ENCODE measurements at regions not wholly inside any gene's neighbourhood (a gene's known extent, or its start where the extent isn't known, plus 50 kb on each side); places are given as distances from the start of the nearest gene placed in this dataset.

DNA sequence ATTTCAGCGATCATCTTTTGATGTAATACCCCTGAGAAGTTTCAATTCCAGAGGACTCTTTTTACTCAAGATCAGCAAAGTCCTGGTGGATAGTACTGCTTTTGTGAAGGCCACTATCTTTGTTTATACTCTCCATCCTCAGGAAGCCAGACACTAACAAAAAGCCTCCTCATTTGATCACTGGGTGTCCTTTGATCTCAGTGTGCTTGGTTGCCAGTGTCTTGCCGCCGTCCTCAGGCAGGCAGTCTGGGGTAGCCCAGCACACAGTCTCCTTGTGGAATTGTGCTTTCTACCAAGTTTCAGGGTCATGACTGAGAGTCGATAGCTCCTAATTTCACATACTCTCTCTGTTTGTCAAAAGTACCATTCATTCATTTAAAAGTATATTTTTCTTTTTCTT, 762.2 kb downstream of the EFNB2 start:
- TF ChIP-seq POLR2AphosphoS5 (IDR thresholded peaks at IDR 0.05; ENCODE audit: insufficient read depth in 1 of 2, low read depth in 1 of 2) (no peak), POLR2A (IDR thresholded peaks at IDR 0.05) (no peak)
- TF ChIP-seq, protein P1, sequence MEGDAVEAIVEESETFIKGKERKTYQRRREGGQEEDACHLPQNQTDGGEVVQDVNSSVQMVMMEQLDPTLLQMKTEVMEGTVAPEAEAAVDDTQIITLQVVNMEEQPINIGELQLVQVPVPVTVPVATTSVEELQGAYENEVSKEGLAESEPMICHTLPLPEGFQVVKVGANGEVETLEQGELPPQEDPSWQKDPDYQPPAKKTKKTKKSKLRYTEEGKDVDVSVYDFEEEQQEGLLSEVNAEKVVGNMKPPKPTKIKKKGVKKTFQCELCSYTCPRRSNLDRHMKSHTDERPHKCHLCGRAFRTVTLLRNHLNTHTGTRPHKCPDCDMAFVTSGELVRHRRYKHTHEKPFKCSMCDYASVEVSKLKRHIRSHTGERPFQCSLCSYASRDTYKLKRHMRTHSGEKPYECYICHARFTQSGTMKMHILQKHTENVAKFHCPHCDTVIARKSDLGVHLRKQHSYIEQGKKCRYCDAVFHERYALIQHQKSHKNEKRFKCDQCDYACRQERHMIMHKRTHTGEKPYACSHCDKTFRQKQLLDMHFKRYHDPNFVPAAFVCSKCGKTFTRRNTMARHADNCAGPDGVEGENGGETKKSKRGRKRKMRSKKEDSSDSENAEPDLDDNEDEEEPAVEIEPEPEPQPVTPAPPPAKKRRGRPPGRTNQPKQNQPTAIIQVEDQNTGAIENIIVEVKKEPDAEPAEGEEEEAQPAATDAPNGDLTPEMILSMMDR (IDR thresholded peaks at IDR 0.05) = no peak
- H3K27me3 ChIP-seq = no peaks in the 10 kb centered on the region
- no peak overlapping the region for H3K27ac ChIP-seq
- H3K9me3 ChIP-seq = no peaks in the 10 kb centered on the region
- no peaks in the 10 kb centered on the region for H3K36me3 ChIP-seq
- intact Hi-C loops (cut with DNase I) = no loop called here
- no peak for DNase-seq (ENCODE audit: extremely low spot score in 2 of 2)
- no peaks in the 10 kb centered on the region for H3K4me1 ChIP-seq
- H3K4me3 ChIP-seq = no peak overlapping the region

DNA sequence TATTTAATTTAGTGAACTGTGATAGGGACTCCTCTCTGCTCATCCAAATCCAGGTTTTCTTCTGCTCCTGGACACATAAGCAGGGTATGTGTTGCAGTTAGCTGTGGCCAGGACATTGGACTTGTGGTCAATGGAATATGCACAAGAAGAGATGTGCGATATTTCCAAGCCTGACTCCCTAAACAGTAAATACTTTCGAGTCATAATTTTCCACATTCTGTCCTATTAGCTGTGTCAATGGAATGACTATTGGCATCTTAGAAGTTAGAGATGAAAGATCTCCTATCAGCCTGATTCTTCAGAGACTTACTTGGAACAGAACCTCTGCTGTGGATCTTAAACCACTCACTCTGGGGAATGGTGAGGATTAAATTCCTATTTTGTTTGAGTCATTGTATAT, 771.0 kb downstream of the EFNB2 start:
- Histone ChIP-seq H3K36me3 (no peaks in the 10 kb centered on the region), H3K4me1 (no peaks in the 10 kb centered on the region), H3K9me3 (no peaks in the 10 kb centered on the region), H3K4me3 (no peak overlapping the region), H3K27me3 (no peaks in the 10 kb centered on the region), H3K27ac (no peak overlapping the region)
- no peak for TF ChIP-seq POLR2A (IDR thresholded peaks at IDR 0.05)
- TF ChIP-seq, protein P1 (IDR thresholded peaks at IDR 0.05) = no peak
- no peak for TF ChIP-seq POLR2AphosphoS5 (IDR thresholded peaks at IDR 0.05; ENCODE audit: insufficient read depth in 1 of 2, low read depth in 1 of 2)
- intact Hi-C loops (cut with DNase I) = no loop called here
- DNase-seq (ENCODE audit: extremely low spot score in 2 of 2) = no peak

DNA sequence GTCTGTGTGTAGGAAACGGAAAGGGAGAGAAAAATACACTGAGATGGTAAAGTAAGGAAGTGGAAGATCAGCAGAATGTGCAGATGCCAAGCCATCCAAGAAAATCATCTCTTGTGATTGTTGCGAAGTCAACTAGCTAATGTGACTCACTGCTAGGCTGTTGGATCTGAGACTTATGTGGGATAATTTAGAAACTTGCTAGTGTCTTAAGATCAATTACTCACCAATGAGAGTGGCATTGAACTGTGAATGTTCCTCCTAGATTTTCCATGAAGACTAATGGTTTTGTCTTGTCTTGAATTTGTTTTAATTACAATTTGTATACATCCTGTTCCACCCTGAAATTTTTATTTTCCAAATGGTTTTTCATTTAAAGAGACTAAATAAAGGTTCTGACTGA, 771.6 kb downstream of the EFNB2 start:
- DNase-seq (ENCODE audit: extremely low spot score in 2 of 2) = no peak
- no peak overlapping the region for H3K4me3 ChIP-seq
- TF ChIP-seq POLR2A (IDR thresholded peaks at IDR 0.05) (no peak), POLR2AphosphoS5 (IDR thresholded peaks at IDR 0.05; ENCODE audit: insufficient read depth in 1 of 2, low read depth in 1 of 2) (no peak)
- TF ChIP-seq, protein P1 (IDR thresholded peaks at IDR 0.05) = no peak
- no peaks in the 10 kb centered on the region for H3K9me3 ChIP-seq
- no peaks in the 10 kb centered on the region for H3K4me1 ChIP-seq
- no peak overlapping the region for H3K27ac ChIP-seq
- intact Hi-C loops (cut with DNase I) = no loop called here
- no peaks in the 10 kb centered on the region for H3K36me3 ChIP-seq
- H3K27me3 ChIP-seq = no peaks in the 10 kb centered on the region

DNA sequence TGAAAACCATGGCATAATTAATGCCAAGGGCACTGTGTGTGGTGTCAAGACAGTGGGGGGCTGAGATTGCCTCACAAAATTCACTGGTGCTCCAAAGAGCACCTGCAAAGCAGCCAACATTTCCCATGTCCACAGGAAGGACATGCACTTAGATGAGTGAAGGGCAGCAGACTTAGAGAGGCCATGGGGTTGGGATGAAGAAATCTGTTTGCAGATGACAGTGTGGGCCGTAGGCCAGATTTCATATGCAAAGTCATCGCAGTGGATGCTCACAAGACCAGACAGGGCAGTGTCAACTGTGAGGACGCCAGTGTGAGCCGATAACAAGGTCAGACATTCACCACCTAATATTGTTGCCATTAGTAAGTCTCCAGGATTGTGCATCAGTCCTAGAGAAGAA, 773.4 kb downstream of the EFNB2 start:
- Histone ChIP-seq H3K9me3 (no peaks in the 10 kb centered on the region), H3K36me3 (no peaks in the 10 kb centered on the region), H3K27me3 (no peaks in the 10 kb centered on the region), H3K4me3 (no peak overlapping the region), H3K4me1 (no peaks in the 10 kb centered on the region), H3K27ac (no peak overlapping the region)
- DNase-seq (ENCODE audit: extremely low spot score in 2 of 2) = no peak
- intact Hi-C loops (cut with DNase I) = no loop called here
- TF ChIP-seq POLR2A (IDR thresholded peaks at IDR 0.05) (no peak), POLR2AphosphoS5 (IDR thresholded peaks at IDR 0.05; ENCODE audit: insufficient read depth in 1 of 2, low read depth in 1 of 2) (no peak)
- TF ChIP-seq, protein P1 (IDR thresholded peaks at IDR 0.05) = no peak

DNA sequence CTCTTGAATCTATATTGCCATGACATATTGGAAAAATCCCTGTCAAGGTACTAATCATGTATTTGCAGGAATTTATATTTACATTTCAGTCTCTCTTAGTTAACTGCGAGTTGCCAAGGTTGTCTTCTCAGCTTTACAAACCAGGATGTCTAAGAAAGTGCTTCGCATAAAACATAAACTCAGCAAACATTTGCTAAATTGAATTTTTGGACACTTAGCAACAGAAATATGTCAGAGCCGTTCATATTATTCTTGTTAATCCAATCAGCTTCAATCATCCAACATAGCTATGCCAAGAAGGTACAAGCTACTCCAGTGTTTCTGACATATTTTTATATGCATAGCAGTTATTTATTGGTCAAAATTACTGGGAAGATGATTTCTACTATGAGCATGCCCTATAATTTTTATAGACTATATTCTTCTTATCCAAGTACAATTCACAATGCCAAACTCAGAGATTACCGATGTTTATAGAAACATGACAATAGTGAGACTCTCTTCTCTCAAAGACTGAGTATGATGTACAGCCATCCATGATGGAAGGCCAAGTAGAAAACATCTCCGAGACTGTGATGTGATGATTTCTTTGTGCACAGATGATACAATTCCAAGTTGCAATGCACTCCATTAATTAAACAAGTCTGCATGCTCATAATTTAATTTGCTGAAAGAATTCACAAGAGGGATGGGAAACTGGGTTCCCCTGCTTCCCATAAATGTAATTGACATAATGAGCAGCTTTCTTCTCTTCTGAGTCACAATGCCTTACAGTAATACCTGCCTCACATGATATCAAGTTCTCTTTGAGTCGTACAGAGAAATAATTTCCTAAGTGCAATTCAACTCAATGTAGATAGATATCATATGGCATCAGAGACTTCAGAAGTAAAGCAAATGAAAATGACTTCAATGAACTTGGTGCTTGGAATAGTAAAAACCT, 776.3 kb downstream of the EFNB2 start:
- intact Hi-C loops (cut with DNase I) = no loop called here
- TF ChIP-seq POLR2AphosphoS5 (IDR thresholded peaks at IDR 0.05; ENCODE audit: insufficient read depth in 1 of 2, low read depth in 1 of 2) = no peak
- no peak for TF ChIP-seq POLR2A (IDR thresholded peaks at IDR 0.05)
- TF ChIP-seq, protein P1 (IDR thresholded peaks at IDR 0.05) = no peak

More for the DNA sequence above, 776.3 kb downstream of the EFNB2 start:
- H3K27me3 ChIP-seq = no peaks in the 10 kb centered on the region
- no peak for DNase-seq (ENCODE audit: extremely low spot score in 2 of 2)
- no peaks in the 10 kb centered on the region for H3K36me3 ChIP-seq
- H3K4me1 ChIP-seq = no peaks in the 10 kb centered on the region
- no peak overlapping the region for H3K4me3 ChIP-seq
- no peaks in the 10 kb centered on the region for H3K9me3 ChIP-seq
- H3K27ac ChIP-seq = no peak overlapping the region

Measured in vagina (tissue), 2 donors.